ENCODE measurements at regions not wholly inside any gene's neighbourhood (a gene's known extent, or its start where the extent isn't known, plus 50 kb on each side); places are given as distances from the start of the nearest gene placed in this dataset.

- no peak overlapping the region for H3K4me3 ChIP-seq (ENCODE audit: low read depth, low read length)
- no peak for TF ChIP-seq CTCF (IDR thresholded peaks at IDR 0.05; ENCODE audit: borderline replicate concordance, insufficient read depth, low read depth, low read length)
These were observed 547.5 kb upstream of the NRXN1 start for GRCh38 chr2:51579412-51579811.

- no peak for TF ChIP-seq CTCF (IDR thresholded peaks at IDR 0.05; ENCODE audit: borderline replicate concordance, insufficient read depth, low read depth, low read length)
- H3K4me3 ChIP-seq (ENCODE audit: low read depth, low read length), result no peak overlapping the region
These were observed 543.2 kb upstream of the NRXN1 start for GRCh38 chr2:51575181-51575580.

- no peak for TF ChIP-seq CTCF (IDR thresholded peaks at IDR 0.05; ENCODE audit: borderline replicate concordance, insufficient read depth, low read depth, low read length)
- no peak overlapping the region for H3K4me3 ChIP-seq (ENCODE audit: low read depth, low read length)
These were observed 527.1 kb upstream of the NRXN1 start for GRCh38 chr2:51559026-51559425.

- no peak overlapping the region for H3K4me3 ChIP-seq (ENCODE audit: low read depth, low read length)
- TF ChIP-seq CTCF (IDR thresholded peaks at IDR 0.05; ENCODE audit: borderline replicate concordance, insufficient read depth, low read depth, low read length), result no peak
These were observed 521.5 kb upstream of the NRXN1 start for GRCh38 chr2:51553476-51553875.

- no peak for TF ChIP-seq CTCF (IDR thresholded peaks at IDR 0.05; ENCODE audit: borderline replicate concordance, insufficient read depth, low read depth, low read length)
These were observed 503.8 kb upstream of the NRXN1 start for GRCh38 chr2:51535763-51536162.

GRCh38 chr2:51534166-51534565, 502.2 kb upstream of the NRXN1 start:
- no peak for TF ChIP-seq CTCF (IDR thresholded peaks at IDR 0.05; ENCODE audit: borderline replicate concordance, insufficient read depth, low read depth, low read length)
- H3K4me3 ChIP-seq (ENCODE audit: low read depth, low read length), result no peak overlapping the region

More at GRCh38 chr2:51535763-51536162, 503.8 kb upstream of the NRXN1 start:
- no peak overlapping the region for H3K4me3 ChIP-seq (ENCODE audit: low read depth, low read length)

GRCh38 chr2:51528156-51528555, 496.2 kb upstream of the NRXN1 start:
- H3K4me3 ChIP-seq (ENCODE audit: low read depth, low read length), result no peak overlapping the region
- TF ChIP-seq CTCF (IDR thresholded peaks at IDR 0.05; ENCODE audit: borderline replicate concordance, insufficient read depth, low read depth, low read length), result no peak
